ENCODE measurements at regions not wholly inside any gene's neighbourhood (a gene's known extent, or its start where the extent isn't known, plus 50 kb on each side); places are given as distances from the start of the nearest gene placed in this dataset.

- TF ChIP-seq CTCF (IDR thresholded peaks at IDR 0.05), result no peak
- TF ChIP-seq EP300 (IDR thresholded peaks at IDR 0.05), result no peak
- TF ChIP-seq POLR2A (IDR thresholded peaks at IDR 0.05), result no peak
Measured at GRCh38 chr21:35323947-35324346, 274.8 kb upstream of the RUNX1 start.

Data from tibial nerve (tissue), 4 donors.